BJ (cell line): ENCODE measurements at regions not wholly inside any gene's neighbourhood (a gene's known extent, or its start where the extent isn't known, plus 50 kb on each side); places are given as distances from the start of the nearest gene placed in this dataset.
"Not testable (repeated sequence)": the region's sequence is repeated elsewhere in the genome, so short reads cannot be mapped to it uniquely, and the experiment has no call there.

Experiments
- CTCF ChIA-PET: fragments of 350-600 bp; formaldehyde crosslinking; extraction: SDS; loops from one replicate; lab custom pipeline; 2021; ENCODE audit warnings: antibody characterized with exemption, inconsistent platforms; lab: Yijun Ruan, JAX
- POLR2A ChIA-PET: fragments of 300-600 bp; sonication (Branson Sonifier 250); formaldehyde crosslinking; extraction: SDS; loops from one replicate; lab custom pipeline; 2021; ENCODE audit warnings: antibody characterized with exemption; lab: Charles Lee
- DNase-seq: peaks from one replicate; pipeline ENCODE4 v3.0.0-alpha.2; 2011; ENCODE audit warnings: low read depth
- H3K27me3 ChIP-seq: 2 replicates; pipeline ENCODE4 v1.6.0; 2011; ENCODE audit warnings: low read length; ENCODE audit not compliant: control insufficient read depth, insufficient read depth
- H3K36me3 ChIP-seq: 2 replicates; pipeline ENCODE4 v1.5.1; 2011; ENCODE audit warnings: low read length; ENCODE audit not compliant: control insufficient read depth, insufficient read depth
- H3K4me3 ChIP-seq: 2 replicates; pipeline ENCODE4 v1.5.1; 2011; ENCODE audit warnings: low read depth, mild to moderate bottlenecking, control low read depth, low read length
- CTCF ChIP-seq: IDR thresholded peaks from 2 replicates; pipeline ENCODE4 v1.5.1; 2011; ENCODE audit warnings: low read depth, mild to moderate bottlenecking, control low read depth, inconsistent platforms, low read length, moderate library complexity; ENCODE audit not compliant: insufficient read depth

DNA sequence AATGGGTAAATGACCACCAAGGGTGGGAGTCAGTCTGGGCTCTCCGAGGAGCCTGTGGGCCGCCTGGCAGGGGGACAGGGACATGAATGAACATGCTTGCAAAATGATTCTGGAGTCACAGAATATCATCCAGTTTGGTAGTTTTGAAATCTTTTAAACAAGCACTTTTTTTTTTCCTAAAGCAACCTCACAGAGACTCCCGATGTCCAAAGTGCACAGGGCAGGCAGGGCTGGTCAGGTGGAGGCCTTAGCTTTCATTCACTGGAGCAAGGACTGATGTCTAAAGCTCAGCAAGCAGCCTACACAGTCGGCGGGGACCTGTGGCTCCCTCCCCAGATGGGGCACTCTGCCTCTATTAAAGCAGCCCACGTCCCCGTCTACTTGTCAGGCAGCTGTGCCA lies 402.9 kb downstream of the PPP1R2C start:
- H3K4me3 ChIP-seq, result no peak overlapping the region
- H3K27me3 ChIP-seq, result no peaks in the 10 kb centered on the region
- H3K36me3 ChIP-seq, result no peaks in the 10 kb centered on the region
- CTCF ChIA-PET, result no interaction called here
- POLR2A ChIA-PET, result no interaction called here
- DNase-seq, result no peak
- TF ChIP-seq CTCF, result no peak

- no peaks in the 10 kb centered on the region for H3K27me3 ChIP-seq
- no peak for TF ChIP-seq CTCF
These were observed 411.8 kb downstream of the PPP1R2C start for GRCh38 chrX:42366181-42366580.

DNA sequence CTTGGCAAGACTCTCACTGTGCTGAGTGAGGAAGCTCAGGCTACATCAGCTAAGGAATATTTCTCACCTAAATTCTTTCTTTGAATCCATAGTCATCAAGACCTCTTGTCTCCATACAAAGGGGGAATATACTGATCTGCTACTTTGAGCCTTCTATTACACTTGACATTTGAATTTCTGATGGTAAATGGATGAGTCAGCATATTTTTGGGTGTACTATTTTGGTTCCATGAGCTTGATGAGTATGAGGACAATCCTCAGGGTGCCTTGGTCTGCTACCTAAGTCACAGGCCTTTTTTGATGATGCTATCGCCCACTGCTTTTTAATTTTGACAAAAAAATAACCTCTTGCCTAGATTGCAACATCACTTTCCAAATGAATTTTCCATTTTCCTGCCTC lies 415.7 kb downstream of the PPP1R2C start:
- DNase-seq, result no peak
- ChIA-PET CTCF (no interaction called here), POLR2A (no interaction called here)
- Histone ChIP-seq H3K4me3 (no peak overlapping the region), H3K36me3 (no peaks in the 10 kb centered on the region), H3K27me3 (no peaks in the 10 kb centered on the region)
- TF ChIP-seq CTCF, result no peak

More at GRCh38 chrX:42366181-42366580, 411.8 kb downstream of the PPP1R2C start:
- POLR2A ChIA-PET, result no interaction called here
- CTCF ChIA-PET, result no interaction called here
- DNase-seq, result no peak
- Histone ChIP-seq H3K4me3 (no peak overlapping the region), H3K36me3 (no peaks in the 10 kb centered on the region)

- H3K4me3 ChIP-seq, CTCF ChIA-PET, DNase-seq, POLR2A ChIA-PET, H3K36me3 ChIP-seq, H3K27me3 ChIP-seq: not testable (repeated sequence)
These were observed 419.6 kb upstream of the CASK start for GRCh38 chrX:42342981-42343380.
